ENCODE measurements at regions not wholly inside any gene's neighbourhood (a gene's known extent, or its start where the extent isn't known, plus 50 kb on each side); places are given as distances from the start of the nearest gene placed in this dataset.

GRCh38 chrX:11952176-11952720 lies 186.0 kb upstream of the FRMPD4 start:
- DNase-seq (ENCODE audit: low read depth), result no peak

- peak; percentile 93 for DNase-seq (ENCODE audit: low read depth)
Measured at GRCh38 chrX:11953615-11954014, 184.7 kb upstream of the FRMPD4 start.

- DNase-seq (ENCODE audit: low read depth), result peak; percentile 6
Measured at GRCh38 chrX:11954176-11954575, 184.1 kb upstream of the FRMPD4 start.

- no peak for DNase-seq (ENCODE audit: low read depth)
Measured at GRCh38 chrX:11960031-11960430, 178.2 kb upstream of the FRMPD4 start.

GRCh38 chrX:11965436-11965835 lies 172.8 kb upstream of the FRMPD4 start:
- no peak for DNase-seq (ENCODE audit: low read depth)

- DNase-seq (ENCODE audit: low read depth), result peak; percentile 8
Measured at GRCh38 chrX:11967986-11968869, 170.0 kb upstream of the FRMPD4 start.

- DNase-seq (ENCODE audit: low read depth), result no peak
Measured at GRCh38 chrX:11968991-11969390, 169.3 kb upstream of the FRMPD4 start.

GRCh38 chrX:11970578-11971359 lies 167.5 kb upstream of the FRMPD4 start:
- peak; percentile 55 for DNase-seq (ENCODE audit: low read depth)

- no peak for DNase-seq (ENCODE audit: low read depth)
Measured at GRCh38 chrX:11976663-11977062, 161.6 kb upstream of the FRMPD4 start.

GRCh38 chrX:11992271-11992670 lies 146.0 kb upstream of the FRMPD4 start:
- no peak for DNase-seq (ENCODE audit: low read depth)

- DNase-seq (ENCODE audit: low read depth), result no peak
Measured at GRCh38 chrX:11995146-11995545, 143.1 kb upstream of the FRMPD4 start.

- DNase-seq (ENCODE audit: low read depth), result no peak
Measured at GRCh38 chrX:11996810-11997209, 141.5 kb upstream of the FRMPD4 start.

- DNase-seq (ENCODE audit: low read depth), result peak; percentile 9
Measured at GRCh38 chrX:11998944-11999343, 139.3 kb upstream of the FRMPD4 start.

GRCh38 chrX:12002876-12003275 lies 135.4 kb upstream of the FRMPD4 start:
- DNase-seq (ENCODE audit: low read depth), result peak; percentile 25

- DNase-seq (ENCODE audit: low read depth), result peak; percentile 89
Measured at GRCh38 chrX:12007881-12008280, 130.4 kb upstream of the FRMPD4 start.

- DNase-seq (ENCODE audit: low read depth), result no peak
Measured at GRCh38 chrX:12010436-12010835, 127.8 kb upstream of the FRMPD4 start.

GRCh38 chrX:12011075-12011474 lies 127.2 kb upstream of the FRMPD4 start:
- peak; percentile 82 for DNase-seq (ENCODE audit: low read depth)

GRCh38 chrX:12013211-12013618 lies 125.1 kb upstream of the FRMPD4 start:
- peak; percentile 78 for DNase-seq (ENCODE audit: low read depth)

GRCh38 chrX:12021698-12022097 lies 116.6 kb upstream of the FRMPD4 start:
- no peak for DNase-seq (ENCODE audit: low read depth)

- no peak for DNase-seq (ENCODE audit: low read depth)
Measured at GRCh38 chrX:12026481-12026880, 111.8 kb upstream of the FRMPD4 start.

- no peak for DNase-seq (ENCODE audit: low read depth)
Measured at GRCh38 chrX:12032082-12032481, 106.2 kb upstream of the FRMPD4 start.

GRCh38 chrX:12034741-12035140 lies 103.5 kb upstream of the FRMPD4 start:
- no peak for DNase-seq (ENCODE audit: low read depth)

- DNase-seq (ENCODE audit: low read depth), result no peak
Measured at GRCh38 chrX:12042615-12043014, 95.7 kb upstream of the FRMPD4 start.

Data from ELR (cell line).